ENCODE measurements at regions not wholly inside any gene's neighbourhood (a gene's known extent, or its start where the extent isn't known, plus 50 kb on each side); places are given as distances from the start of the nearest gene placed in this dataset.

GRCh38 chr4:43882470-43882869, 566.1 kb downstream of the KCTD8 start:
- dilution Hi-C loops (cut with MboI; ENCODE audit: extremely low pct_ligation_motif_present, low sequenced_read_pairs), result no loop called here
- H3K4me1 ChIP-seq (ENCODE audit: control insufficient read depth, extremely low read depth, insufficient read depth, low read length), result no peaks in the 10 kb centered on the region
- no peak overlapping the region for H3K27ac ChIP-seq (ENCODE audit: insufficient read depth, low read depth, low read length)
- no peaks in the 10 kb centered on the region for H3K79me2 ChIP-seq (ENCODE audit: control insufficient read depth, insufficient read depth, low read length)
- intact Hi-C loops (cut with micrococcal nuclease), result no loop called here
- TF ChIP-seq CTCF (IDR thresholded peaks at IDR 0.05; ENCODE audit: extremely low read depth in 1 of 2, insufficient read depth in 1 of 2, low read depth in 1 of 2, low read length in 2 of 2) (no peak), EZH2 (IDR thresholded peaks at IDR 0.05; ENCODE audit: borderline replicate concordance, low read depth, low read length, severe bottlenecking) (no peak), POLR2AphosphoS5 (IDR thresholded peaks at IDR 0.05; ENCODE audit: insufficient read depth, low read depth, low read length) (no peak), JUN (IDR thresholded peaks at IDR 0.05; ENCODE audit: borderline replicate concordance, insufficient read depth, insufficient read length, low read depth) (no peak), GATA2 (IDR thresholded peaks at IDR 0.05; ENCODE audit: insufficient read depth, insufficient read length, low read depth, low read length) (no peak), POLR2A (IDR thresholded peaks at IDR 0.05; ENCODE audit: low read depth, low read length) (no peak), MYC (IDR thresholded peaks at IDR 0.05; ENCODE audit: low read depth, low read length) (no peak), FOS (IDR thresholded peaks at IDR 0.05; ENCODE audit: borderline replicate concordance, insufficient read depth, low read length) (no peak)
- TF ChIP-seq, protein P1, sequence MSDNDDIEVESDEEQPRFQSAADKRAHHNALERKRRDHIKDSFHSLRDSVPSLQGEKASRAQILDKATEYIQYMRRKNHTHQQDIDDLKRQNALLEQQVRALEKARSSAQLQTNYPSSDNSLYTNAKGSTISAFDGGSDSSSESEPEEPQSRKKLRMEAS (IDR thresholded peaks at IDR 0.05; ENCODE audit: insufficient read depth, insufficient read length), result no peak
- FAIRE-seq, result no peak
- no peaks in the 10 kb centered on the region for H3K27me3 ChIP-seq (ENCODE audit: control insufficient read depth in 2 of 2, insufficient read depth in 2 of 2, low read length in 2 of 2)
- H2AFZ ChIP-seq (ENCODE audit: low read depth, low read length), result no peak overlapping the region
- no peaks in the 10 kb centered on the region for H3K9me1 ChIP-seq (replicated peaks; ENCODE audit: control insufficient read depth, extremely low read depth, insufficient read depth, low read length)
- no TSS peak for BruUV-seq (replicated peaks)
- no peak overlapping the region for H3K4me2 ChIP-seq (ENCODE audit: insufficient read depth, low read length)
- H4K20me1 ChIP-seq (replicated peaks; ENCODE audit: control insufficient read depth, extremely low read depth, insufficient read depth, low read length), result no peaks in the 10 kb centered on the region
- no peak overlapping the region for H3K4me3 ChIP-seq (replicated peaks in 1 of 3; ENCODE audit: insufficient read depth in 1 of 3, low read depth in 1 of 3, low read length in 3 of 3)
- no peaks in the 10 kb centered on the region for H3K36me3 ChIP-seq (ENCODE audit: control insufficient read depth in 2 of 2, extremely low read depth in 1 of 2, insufficient read depth in 2 of 2, low read length in 2 of 2)
- H3K9ac ChIP-seq (replicated peaks; ENCODE audit: extremely low read depth, insufficient read depth, low read length), result no peak overlapping the region
- H3K9me3 ChIP-seq (replicated peaks; ENCODE audit: control insufficient read depth, insufficient read depth, low read length), result no peaks in the 10 kb centered on the region
- ChIA-PET CTCF (no interaction called here), POLR2A (no interaction called here)
- no peak for DNase-seq (ENCODE audit: low read depth, low spot score)
